B cell (primary cell): ENCODE measurements at regions not wholly inside any gene's neighbourhood (a gene's known extent, or its start where the extent isn't known, plus 50 kb on each side); places are given as distances from the start of the nearest gene placed in this dataset.

ENCODE experiments used
- ATAC-seq: fragments of 200-7000 bp; cut with Tn5 transposase; one replicate; pipeline ENCODE4 v1.10.0; 2021; ENCODE audit warnings: low read depth, mild to moderate bottlenecking, moderate number of reproducible peaks, moderate library complexity
- CTCF ChIA-PET: fragments of 350-600 bp; sonication (Branson Sonifier 250); formaldehyde crosslinking; loops from one replicate; lab custom pipeline; 2021; ENCODE audit warnings: antibody characterized with exemption, inconsistent platforms; lab: Charles Lee
- POLR2A ChIA-PET: fragments of 350-600 bp; sonication (Branson Sonifier 250); formaldehyde crosslinking; loops from one replicate; lab custom pipeline; 2021; ENCODE audit warnings: antibody characterized with exemption; lab: Charles Lee
- DNase-seq: peaks from one replicate; pipeline ENCODE4 v3.0.0; 2013
- H2AFZ ChIP-seq: 2 replicates; pipeline ENCODE4 v1.6.1; 2012; ENCODE audit warnings: mild to moderate bottlenecking, low read depth, low read length; ENCODE audit not compliant: insufficient read depth, poor library complexity, severe bottlenecking
- H3K27ac ChIP-seq, 2 donors: 1 replicate in 1 of 2; 2 replicates in 1 of 2; pipeline ENCODE4 v1.5.1; 2012 to 2013; ENCODE audit warnings: low read length in 2 of 2, mild to moderate bottlenecking in 2 of 2, moderate library complexity in 1 of 2
- H3K27me3 ChIP-seq, 4 experiments: fragments of 200-600 bp in 1 of 4; sonication (generic) in 1 of 4; replicated peaks in 1 of 4; 1 replicate in 2 of 4; 2 replicates in 2 of 4; pipeline versions ENCODE4 v1.6.1 to v1.7.0; 2013 to 2016; ENCODE audit warnings: low read length in 3 of 4, mild to moderate bottlenecking in 2 of 4, mixed read lengths in 1 of 4, moderate library complexity in 1 of 4; ENCODE audit not compliant: insufficient read depth in 4 of 4, control insufficient read depth in 3 of 4; ENCODE audit errors: control extremely low read depth in 1 of 4
- H3K36me3 ChIP-seq, 2 experiments: replicated peaks in 1 of 2; 1 replicate in 1 of 2; 2 replicates in 1 of 2; pipeline versions ENCODE4 v1.6.1 to v1.7.1; 2013; ENCODE audit warnings: low read length in 1 of 2; ENCODE audit not compliant: insufficient read depth in 2 of 2, control insufficient read depth in 1 of 2; ENCODE audit errors: control extremely low read depth in 1 of 2, extremely low read depth in 1 of 2
- H3K4me1 ChIP-seq, 2 donors: fragments of 200-600 bp in 1 of 2; sonication (generic) in 1 of 2; 1 replicate in 1 of 2; 2 replicates in 1 of 2; pipeline versions ENCODE4 v1.5.1 to v1.6.1; 2013 to 2017; ENCODE audit warnings: low read length in 2 of 2; ENCODE audit not compliant: control insufficient read depth in 2 of 2, insufficient read depth in 2 of 2
- H3K4me2 ChIP-seq: replicated peaks from 2 replicates; pipeline ENCODE3; 2012; ENCODE audit warnings: mild to moderate bottlenecking, low read depth, low read length; ENCODE audit not compliant: poor library complexity, severe bottlenecking
- H3K4me3 ChIP-seq, 5 experiments: fragments of 200-600 bp in 1 of 5; sonication (generic) in 1 of 5; 1 replicate in 3 of 5; 2 replicates in 2 of 5; pipeline versions ENCODE4 v1.5.1 to v1.7.0; 2011 to 2016; ENCODE audit warnings: low read length in 4 of 5, mild to moderate bottlenecking in 4 of 5, low read depth in 2 of 5, control low read depth in 1 of 5, moderate library complexity in 1 of 5; ENCODE audit not compliant: insufficient read depth in 1 of 5; ENCODE audit errors: control extremely low read depth in 1 of 5, extremely low read depth in 1 of 5
- H3K79me2 ChIP-seq: fragments of 200-600 bp; sonication (generic); one replicate; pipeline ENCODE4 v1.6.0; 2016; ENCODE audit warnings: low read length; ENCODE audit not compliant: control insufficient read depth, insufficient read depth
- H3K9ac ChIP-seq: fragments of 200-600 bp; sonication (generic); 2 replicates; pipeline ENCODE4 v1.6.1; 2017; ENCODE audit warnings: mild to moderate bottlenecking, low read length, moderate library complexity
- H3K9me3 ChIP-seq, 3 donors: one replicate each; pipeline versions ENCODE4 v1.6.1 to v1.7.1; 2013; ENCODE audit warnings: low read length in 2 of 3; ENCODE audit not compliant: control insufficient read depth in 2 of 3, insufficient read depth in 1 of 3; ENCODE audit errors: control extremely low read depth in 1 of 3
- H4K20me1 ChIP-seq: 2 replicates; pipeline ENCODE4 v1.6.0; 2012; ENCODE audit warnings: mild to moderate bottlenecking, low read length; ENCODE audit not compliant: insufficient read depth, control insufficient read depth, poor library complexity, severe bottlenecking
- H3K27ac Mint-ChIP-seq: one replicate; pipeline ENCODE4 v1.8.0; 2021; ENCODE audit warnings: mixed read lengths
- H3K27me3 Mint-ChIP-seq: one replicate; pipeline ENCODE4 v1.8.0; 2021; ENCODE audit warnings: mixed read lengths
- H3K4me1 Mint-ChIP-seq: one replicate; pipeline ENCODE4 v1.8.0; 2021; ENCODE audit warnings: mixed read lengths
- H3K4me3 Mint-ChIP-seq: one replicate; pipeline ENCODE4 v1.8.0; 2021; ENCODE audit warnings: mixed read lengths
- H3K9me3 Mint-ChIP-seq: one replicate; pipeline ENCODE4 v1.8.0; 2022; ENCODE audit warnings: mixed read lengths; ENCODE audit not compliant: insufficient read depth
- CTCF ChIP-seq: fragments of 200-600 bp; IDR thresholded peaks from one replicate; pipeline ENCODE4 v1.8.0; 2022; ENCODE audit warnings: antibody characterized with exemption, mild to moderate bottlenecking
- EZH2 ChIP-seq: IDR thresholded peaks from 2 replicates; pipeline ENCODE4 v1.6.1; 2012; ENCODE audit warnings: borderline replicate concordance, low read depth, mild to moderate bottlenecking, moderate library complexity, low read length; ENCODE audit not compliant: insufficient read depth, poor library complexity, severe bottlenecking
- WGBS: methylation state at CpG from one replicate; pipeline ENCODE4 v1.1.5; 2013; ENCODE audit warnings: missing lambda C conversion rate; ENCODE audit not compliant: insufficient coverage; 5-methylcytosine and 5-hydroxymethylcytosine counted together
- intact Hi-C: fragments of 100-400 bp; cut with micrococcal nuclease; formaldehyde crosslinking; loops from one replicate; pipeline ENCODE4 v1.10.0; 2022

- no peak overlapping the region for H3K9ac ChIP-seq
- H3K9me3 ChIP-seq, result no peaks in the 10 kb centered on the region
- Mint-ChIP-seq H3K4me1 (peaks cover 13% of the 10 kb centered on the region), H3K27me3 (no peaks in the 10 kb centered on the region), H3K27ac (no peak overlapping the region), H3K9me3 (no peaks in the 10 kb centered on the region), H3K4me3 (no peak overlapping the region)
- peaks cover 7 to 13% of the 10 kb centered on the region in 2 donors for H3K4me1 ChIP-seq
- no peaks in the 10 kb centered on the region for H3K27me3 ChIP-seq
- TF ChIP-seq CTCF (no peak), EZH2 (no peak)
- no peak overlapping the region for H3K4me3 ChIP-seq
- no peaks in the 10 kb centered on the region for H3K79me2 ChIP-seq
- DNase-seq (no peak), ATAC-seq (no peak)
- intact Hi-C loops, result no loop called here
- no peak overlapping the region for H2AFZ ChIP-seq
- 73% methylated on average over 5 of the region's 5 CpGs for WGBS
- POLR2A ChIA-PET, result no interaction called here
- H3K27ac ChIP-seq, result no peak overlapping the region
- H3K4me2 ChIP-seq, result no peak overlapping the region
- H4K20me1 ChIP-seq, result no peaks in the 10 kb centered on the region
- no peaks in the 10 kb centered on the region for H3K36me3 ChIP-seq
- CTCF ChIA-PET, result no interaction called here
Observed at GRCh38 chr2:184369307-184369706, 229.0 kb upstream of the ZNF804A start.

- H3K4me1 ChIP-seq, result peaks cover 7 to 13% of the 10 kb centered on the region in 2 donors
- TF ChIP-seq EZH2 (no peak), CTCF (no peak)
- H3K79me2 ChIP-seq, result no peaks in the 10 kb centered on the region
- peaks cover 13% of the 10 kb centered on the region for H3K4me1 Mint-ChIP-seq
- no peaks in the 10 kb centered on the region for H4K20me1 ChIP-seq
- H3K9me3 ChIP-seq, result no peaks in the 10 kb centered on the region
- POLR2A ChIA-PET, result no interaction called here
- DNase-seq (peak; percentile 46), ATAC-seq (peak; percentile 54)
- no peak overlapping the region for H3K4me3 ChIP-seq
- no peak overlapping the region for H3K27ac ChIP-seq
- H2AFZ ChIP-seq, result no peak overlapping the region
- intact Hi-C loops, result no loop called here
- CTCF ChIA-PET, result no interaction called here
- H3K4me3 Mint-ChIP-seq, result no peak overlapping the region
- H3K4me2 ChIP-seq, result no peak overlapping the region
- H3K36me3 ChIP-seq, result no peaks in the 10 kb centered on the region
- H3K9ac ChIP-seq, result no peak overlapping the region
- no peaks in the 10 kb centered on the region for H3K27me3 ChIP-seq
- H3K27ac Mint-ChIP-seq, result peak overlapping the region; percentile 42
- H3K27me3 Mint-ChIP-seq, result no peaks in the 10 kb centered on the region
- H3K9me3 Mint-ChIP-seq, result peaks cover 2% of the 10 kb centered on the region
Observed at GRCh38 chr2:184370954-184371353, 227.4 kb upstream of the ZNF804A start.
